ENCODE measurements at regions not wholly inside any gene's neighbourhood (a gene's known extent, or its start where the extent isn't known, plus 50 kb on each side); places are given as distances from the start of the nearest gene placed in this dataset.

DNA sequence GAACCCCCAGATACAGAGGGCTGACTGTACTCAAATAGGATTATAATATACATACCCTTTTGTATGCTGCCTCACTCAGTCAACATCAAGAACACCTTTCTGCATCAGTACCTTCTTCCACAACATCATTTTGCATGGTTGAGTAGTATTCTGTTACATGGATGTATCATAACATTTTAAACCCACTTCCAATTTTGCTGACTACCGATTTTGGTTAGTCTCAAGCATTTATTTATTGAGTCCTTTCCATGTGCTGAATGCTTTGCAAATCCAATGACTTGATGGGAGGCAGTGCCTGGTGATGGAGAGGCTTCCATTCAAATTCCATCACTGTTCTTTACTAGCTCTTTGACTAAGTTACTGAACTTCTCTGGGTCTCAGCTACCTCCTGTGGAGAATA lies 182.0 kb upstream of the KLF4 start:
- WGBS: 87% methylated on average over 1 of the region's 1 CpG
- intact Hi-C loops (cut with DNase I): no loop called here
- no peaks in the 10 kb centered on the region for H3K27me3 ChIP-seq
- TF ChIP-seq, protein P1, sequence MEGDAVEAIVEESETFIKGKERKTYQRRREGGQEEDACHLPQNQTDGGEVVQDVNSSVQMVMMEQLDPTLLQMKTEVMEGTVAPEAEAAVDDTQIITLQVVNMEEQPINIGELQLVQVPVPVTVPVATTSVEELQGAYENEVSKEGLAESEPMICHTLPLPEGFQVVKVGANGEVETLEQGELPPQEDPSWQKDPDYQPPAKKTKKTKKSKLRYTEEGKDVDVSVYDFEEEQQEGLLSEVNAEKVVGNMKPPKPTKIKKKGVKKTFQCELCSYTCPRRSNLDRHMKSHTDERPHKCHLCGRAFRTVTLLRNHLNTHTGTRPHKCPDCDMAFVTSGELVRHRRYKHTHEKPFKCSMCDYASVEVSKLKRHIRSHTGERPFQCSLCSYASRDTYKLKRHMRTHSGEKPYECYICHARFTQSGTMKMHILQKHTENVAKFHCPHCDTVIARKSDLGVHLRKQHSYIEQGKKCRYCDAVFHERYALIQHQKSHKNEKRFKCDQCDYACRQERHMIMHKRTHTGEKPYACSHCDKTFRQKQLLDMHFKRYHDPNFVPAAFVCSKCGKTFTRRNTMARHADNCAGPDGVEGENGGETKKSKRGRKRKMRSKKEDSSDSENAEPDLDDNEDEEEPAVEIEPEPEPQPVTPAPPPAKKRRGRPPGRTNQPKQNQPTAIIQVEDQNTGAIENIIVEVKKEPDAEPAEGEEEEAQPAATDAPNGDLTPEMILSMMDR (IDR thresholded peaks at IDR 0.05): no peak
- no peak for TF ChIP-seq POLR2AphosphoS5 (IDR thresholded peaks at IDR 0.05)
- TF ChIP-seq POLR2A (IDR thresholded peaks at IDR 0.05; ENCODE audit: low read depth): no peak
- TF ChIP-seq EP300 (IDR thresholded peaks at IDR 0.05): no peak
- no peak for DNase-seq (ENCODE audit: extremely low spot score)
- H3K27ac ChIP-seq (replicated peaks in 1 of 4): no peak overlapping the region
- no peak overlapping the region for H3K4me3 ChIP-seq
- H3K4me1 ChIP-seq: peaks cover 0 to 17% (median 9%) of the 10 kb centered on the region in 4 donors
- H3K36me3 ChIP-seq: no peaks in the 10 kb centered on the region
- H3K9me3 ChIP-seq: no peaks in the 10 kb centered on the region

DNA sequence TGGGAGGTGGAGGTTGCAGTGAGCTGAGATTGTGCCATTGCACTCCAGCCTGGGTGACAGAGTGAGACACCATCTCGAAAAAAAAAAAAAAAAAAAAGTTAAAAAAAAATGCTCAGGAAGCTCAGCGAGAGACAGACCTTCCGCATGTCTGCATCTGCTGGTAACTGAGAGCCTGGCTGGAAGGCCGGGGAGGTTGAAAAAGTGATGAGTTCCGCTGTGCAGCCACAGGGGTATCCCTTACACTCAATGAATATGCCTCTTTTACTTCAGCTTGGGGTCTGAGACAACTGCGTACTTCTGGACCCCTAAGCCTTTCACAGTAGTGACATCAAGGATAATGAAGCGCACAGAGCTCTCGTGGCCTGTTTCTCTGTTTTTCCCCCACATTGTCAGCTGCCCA lies 179.9 kb upstream of the KLF4 start:
- H3K4me1 ChIP-seq: peaks cover 0 to 17% (median 9%) of the 10 kb centered on the region in 4 donors
- DNase-seq (ENCODE audit: extremely low spot score): no peak
- 86% methylated on average over 8 of the region's 8 CpGs for WGBS
- TF ChIP-seq, protein P1 (IDR thresholded peaks at IDR 0.05): no peak
- no peak for TF ChIP-seq EP300 (IDR thresholded peaks at IDR 0.05)
- TF ChIP-seq POLR2A (IDR thresholded peaks at IDR 0.05; ENCODE audit: low read depth): no peak
- no peak for TF ChIP-seq POLR2AphosphoS5 (IDR thresholded peaks at IDR 0.05)
- intact Hi-C loops (cut with DNase I): no loop called here
- no peaks in the 10 kb centered on the region for H3K27me3 ChIP-seq
- no peaks in the 10 kb centered on the region for H3K36me3 ChIP-seq
- no peak overlapping the region for H3K27ac ChIP-seq (replicated peaks in 1 of 4)
- no peak overlapping the region for H3K4me3 ChIP-seq
- no peaks in the 10 kb centered on the region for H3K9me3 ChIP-seq

DNA sequence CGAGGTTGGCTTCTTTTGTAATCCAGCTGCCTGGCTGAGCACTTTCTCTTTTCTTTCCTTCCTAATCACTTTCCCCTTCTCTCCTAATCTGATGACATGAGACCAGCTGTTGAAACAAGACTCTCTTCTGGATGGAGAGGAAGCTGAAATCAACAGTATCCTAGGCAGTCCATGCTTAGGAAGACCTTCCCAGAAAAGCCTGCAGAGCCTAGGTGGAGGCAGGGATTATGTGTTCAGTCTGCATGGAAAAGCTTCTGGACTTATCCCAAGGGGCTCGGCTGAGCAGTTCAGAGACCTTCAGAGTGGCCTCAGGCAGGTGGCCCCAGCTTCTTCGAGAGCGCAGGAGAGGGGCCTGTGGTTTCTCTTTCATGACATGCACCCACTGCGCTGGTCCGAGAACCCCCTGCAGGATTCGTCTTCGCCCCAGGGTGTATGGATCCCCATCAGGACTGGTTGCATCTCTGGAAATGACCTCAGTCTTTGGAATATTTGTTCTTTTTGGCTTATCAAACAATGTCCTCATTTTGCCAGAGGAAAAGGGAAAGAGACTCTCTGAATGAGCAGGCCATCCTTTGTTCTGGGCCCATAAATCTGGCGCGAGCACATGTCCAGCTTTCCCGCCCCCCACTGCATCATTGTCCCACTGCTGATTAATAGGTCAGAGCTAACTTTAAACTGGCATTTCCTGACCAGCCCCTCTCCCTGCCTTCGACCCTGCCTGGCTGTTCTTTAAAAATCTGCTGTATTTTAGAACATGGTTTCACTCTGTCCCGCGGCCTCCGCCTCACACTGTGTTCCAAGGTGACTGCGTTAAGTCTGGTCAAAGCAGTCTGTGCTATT lies 177.9 kb upstream of the KLF4 start:
- H3K4me3 ChIP-seq: no peak overlapping the region
- H3K27me3 ChIP-seq: no peaks in the 10 kb centered on the region
- no peaks in the 10 kb centered on the region for H3K36me3 ChIP-seq
- no peaks in the 10 kb centered on the region for H3K9me3 ChIP-seq
- no peak for DNase-seq (ENCODE audit: extremely low spot score)
- WGBS: 69% methylated on average over 15 of the region's 16 CpGs
- H3K4me1 ChIP-seq: peaks cover 0 to 17% (median 9%) of the 10 kb centered on the region in 4 donors
- intact Hi-C loops (cut with DNase I): no loop called here
- H3K27ac ChIP-seq (replicated peaks in 1 of 4): peak overlapping the region; percentile 35 to 66 (median 42)
- TF ChIP-seq POLR2AphosphoS5 (IDR thresholded peaks at IDR 0.05) (peak in 1 of 2 donors; percentile 30), POLR2A (IDR thresholded peaks at IDR 0.05; ENCODE audit: low read depth) (no peak), EP300 (IDR thresholded peaks at IDR 0.05) (no peak)
- TF ChIP-seq, protein P1 (IDR thresholded peaks at IDR 0.05): no peak

DNA sequence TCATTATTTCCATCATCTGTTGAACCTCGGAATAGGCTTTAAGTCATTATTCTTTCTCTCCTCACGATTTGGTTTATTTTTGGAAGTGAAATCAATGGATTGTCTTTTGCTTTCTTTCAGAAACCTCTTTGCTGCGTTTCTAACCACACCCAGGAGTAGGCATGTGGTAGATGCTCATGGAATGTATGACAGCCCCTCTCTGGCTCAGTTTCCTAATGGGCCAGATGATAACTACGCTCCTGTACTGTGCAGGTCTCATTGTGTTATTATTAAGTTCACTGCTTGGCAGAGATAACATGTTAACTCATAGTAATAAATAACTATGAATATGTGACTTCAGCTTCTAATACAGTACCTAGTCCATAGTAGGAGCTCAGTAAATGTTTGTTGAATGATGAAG lies 175.5 kb upstream of the KLF4 start:
- TF ChIP-seq POLR2AphosphoS5 (IDR thresholded peaks at IDR 0.05): no peak
- TF ChIP-seq EP300 (IDR thresholded peaks at IDR 0.05): no peak
- no peak for TF ChIP-seq POLR2A (IDR thresholded peaks at IDR 0.05; ENCODE audit: low read depth)
- TF ChIP-seq, protein P1 (IDR thresholded peaks at IDR 0.05): no peak
- Histone ChIP-seq H3K36me3 (no peaks in the 10 kb centered on the region), H3K9me3 (no peaks in the 10 kb centered on the region), H3K4me3 (no peak overlapping the region), H3K27me3 (no peaks in the 10 kb centered on the region), H3K4me1 (peaks cover 0 to 17% (median 9%) of the 10 kb centered on the region in 4 donors), H3K27ac (replicated peaks in 1 of 4) (no peak overlapping the region)
- intact Hi-C loops (cut with DNase I): no loop called here
- no peak for DNase-seq (ENCODE audit: extremely low spot score)
- 66% methylated on average over 4 of the region's 4 CpGs for WGBS
